Breast epithelium (tissue), 4 donors: ENCODE measurements at regions not wholly inside any gene's neighbourhood (a gene's known extent, or its start where the extent isn't known, plus 50 kb on each side); places are given as distances from the start of the nearest gene placed in this dataset.
A peak's percentile ranks its signal among the peaks of the same experiment; 100 is the strongest.
"Not testable (repeated sequence)": the region's sequence is repeated elsewhere in the genome, so short reads cannot be mapped to it uniquely, and the experiment has no call there.

Source experiments
- DNase-seq, 2 donors: peaks; one replicate each; pipeline ENCODE4 v3.0.0-alpha.2; 2019; ENCODE audit warnings: low spot score in 2 of 2
- H3K27ac ChIP-seq, 2 donors: fragments of 200-600 bp; sonication (generic) in 1 of 2; one replicate each; pipeline ENCODE4 v1.5.1; 2016 to 2019; ENCODE audit warnings: mild to moderate bottlenecking in 1 of 2
- H3K27me3 ChIP-seq, 2 donors: fragments of 200-600 bp; sonication (generic) in 1 of 2; one replicate each; pipeline versions ENCODE4 v1.5.1 to v1.6.0; 2017 to 2019; ENCODE audit warnings: control low read depth in 1 of 2, mild to moderate bottlenecking in 1 of 2
- H3K36me3 ChIP-seq: fragments of 200-600 bp; one replicate; pipeline ENCODE4 v1.5.1; 2019
- H3K4me1 ChIP-seq, 2 donors: fragments of 200-600 bp; sonication (generic); one replicate each; pipeline ENCODE4 v1.5.1; 2016 to 2019; ENCODE audit warnings: control low read depth in 1 of 2
- H3K4me3 ChIP-seq, 3 donors: fragments of 200-600 bp; sonication (generic); 1 replicate in 2 of 3; 2 replicates in 1 of 3; pipeline ENCODE4 v1.5.1; 2016 to 2019; ENCODE audit warnings: mild to moderate bottlenecking in 3 of 3, moderate library complexity in 2 of 3
- H3K9me3 ChIP-seq, 2 donors: fragments of 200-600 bp; sonication (generic) in 1 of 2; one replicate each; pipeline ENCODE4 v1.5.1; 2016 to 2019; ENCODE audit warnings: control low read depth in 1 of 2
- POLR2A ChIP-seq: fragments of 450-650 bp; IDR thresholded peaks from one replicate; pipeline ENCODE4 v1.6.1; 2016; ENCODE audit warnings: antibody characterized with exemption, mild to moderate bottlenecking, moderate library complexity
- POLR2AphosphoS5 ChIP-seq, 3 donors: sonication (generic); formaldehyde crosslinking; IDR thresholded peaks; one replicate each; pipeline ENCODE4 v1.6.1; 2017; ENCODE audit warnings: antibody characterized with exemption in 3 of 3
- intact Hi-C: fragments of 100-400 bp; cut with DNase I; formaldehyde crosslinking; loops from one replicate; pipeline ENCODE4 v1.15.1; 2023; ENCODE audit warnings: low total_unique reads
- TF ChIP-seq, protein P1 (sequence below), 3 donors: fragments of 450-650 bp; IDR thresholded peaks; one replicate each; pipeline ENCODE4 v1.5.1; 2016 to 2017; ENCODE audit warnings: antibody characterized with exemption in 3 of 3, mild to moderate bottlenecking in 3 of 3, moderate library complexity in 3 of 3

GRCh38 chr12:88814779-88815178 is 234.5 kb upstream of the KITLG start:
- no peaks in the 10 kb centered on the region for H3K36me3 ChIP-seq
- intact Hi-C loops = no loop called here
- no peak overlapping the region for H3K4me3 ChIP-seq
- TF ChIP-seq POLR2AphosphoS5 (IDR thresholded peaks at IDR 0.05) = no peak
- no peak for TF ChIP-seq POLR2A
- TF ChIP-seq, protein P1, sequence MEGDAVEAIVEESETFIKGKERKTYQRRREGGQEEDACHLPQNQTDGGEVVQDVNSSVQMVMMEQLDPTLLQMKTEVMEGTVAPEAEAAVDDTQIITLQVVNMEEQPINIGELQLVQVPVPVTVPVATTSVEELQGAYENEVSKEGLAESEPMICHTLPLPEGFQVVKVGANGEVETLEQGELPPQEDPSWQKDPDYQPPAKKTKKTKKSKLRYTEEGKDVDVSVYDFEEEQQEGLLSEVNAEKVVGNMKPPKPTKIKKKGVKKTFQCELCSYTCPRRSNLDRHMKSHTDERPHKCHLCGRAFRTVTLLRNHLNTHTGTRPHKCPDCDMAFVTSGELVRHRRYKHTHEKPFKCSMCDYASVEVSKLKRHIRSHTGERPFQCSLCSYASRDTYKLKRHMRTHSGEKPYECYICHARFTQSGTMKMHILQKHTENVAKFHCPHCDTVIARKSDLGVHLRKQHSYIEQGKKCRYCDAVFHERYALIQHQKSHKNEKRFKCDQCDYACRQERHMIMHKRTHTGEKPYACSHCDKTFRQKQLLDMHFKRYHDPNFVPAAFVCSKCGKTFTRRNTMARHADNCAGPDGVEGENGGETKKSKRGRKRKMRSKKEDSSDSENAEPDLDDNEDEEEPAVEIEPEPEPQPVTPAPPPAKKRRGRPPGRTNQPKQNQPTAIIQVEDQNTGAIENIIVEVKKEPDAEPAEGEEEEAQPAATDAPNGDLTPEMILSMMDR (IDR thresholded peaks at IDR 0.05) = no peak
- no peak for DNase-seq
- H3K27me3 ChIP-seq = no peaks in the 10 kb centered on the region
- no peaks in the 10 kb centered on the region for H3K9me3 ChIP-seq
- no peak overlapping the region for H3K27ac ChIP-seq
- peaks cover 0 to 7% of the 10 kb centered on the region in 2 donors for H3K4me1 ChIP-seq

DNA sequence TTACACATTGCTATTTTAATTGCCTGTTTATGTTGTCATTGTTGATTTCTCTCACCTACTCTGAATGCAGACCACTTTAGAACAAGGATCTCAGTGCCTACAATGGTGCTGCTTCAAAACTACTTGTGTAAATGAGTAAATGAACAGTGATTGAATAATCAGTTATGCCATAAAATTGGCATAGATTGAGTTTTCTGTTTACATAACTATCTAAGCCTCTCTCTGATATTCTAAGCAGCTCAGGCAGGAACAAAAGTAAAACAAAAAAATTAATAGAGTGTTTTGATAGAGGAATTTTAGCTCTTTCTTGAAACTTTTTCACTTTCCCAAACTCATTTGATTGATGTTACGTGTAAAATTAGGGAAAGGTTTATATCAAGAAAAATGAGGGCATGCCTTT is 232.3 kb upstream of the KITLG start:
- no peak for DNase-seq
- Histone ChIP-seq H3K36me3 (no peaks in the 10 kb centered on the region), H3K9me3 (no peaks in the 10 kb centered on the region), H3K4me1 (peaks cover 0 to 7% of the 10 kb centered on the region in 2 donors), H3K4me3 (no peak overlapping the region), H3K27ac (no peak overlapping the region), H3K27me3 (no peaks in the 10 kb centered on the region)
- no peak for TF ChIP-seq POLR2A
- no peak for TF ChIP-seq POLR2AphosphoS5 (IDR thresholded peaks at IDR 0.05)
- TF ChIP-seq, protein P1 (IDR thresholded peaks at IDR 0.05) = no peak
- intact Hi-C loops = no loop called here

- Histone ChIP-seq H3K9me3 (no peaks in the 10 kb centered on the region), H3K27ac (no peak overlapping the region), H3K27me3 (no peaks in the 10 kb centered on the region), H3K4me3 (no peak overlapping the region), H3K36me3 (no peaks in the 10 kb centered on the region), H3K4me1 (no peaks in the 10 kb centered on the region)
- no peak for DNase-seq
- intact Hi-C loops = no loop called here
- TF ChIP-seq POLR2A (no peak), POLR2AphosphoS5 (IDR thresholded peaks at IDR 0.05) (no peak)
- TF ChIP-seq, protein P1 (IDR thresholded peaks at IDR 0.05) = no peak
Measured at GRCh38 chr12:88810806-88811205, 230.5 kb upstream of the KITLG start.

DNA sequence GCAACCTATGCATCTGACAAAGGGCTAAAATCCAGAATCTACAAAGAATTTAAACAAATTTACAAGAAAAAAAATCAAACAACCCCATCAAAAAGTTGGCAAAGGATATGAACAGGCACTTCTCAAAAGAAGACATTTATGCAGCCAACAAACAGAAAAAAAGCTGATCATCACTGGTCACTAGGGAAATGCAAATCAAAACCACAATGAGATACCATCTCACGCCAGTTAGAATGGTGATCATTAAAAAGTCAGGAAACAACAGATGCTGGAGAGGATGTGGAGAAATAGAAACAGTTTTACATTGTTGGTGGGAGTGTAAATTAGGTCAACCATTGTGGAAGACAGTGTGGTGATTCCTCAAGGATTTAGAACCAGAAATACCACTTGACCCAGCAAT is 229.6 kb upstream of the KITLG start:
- H3K36me3 ChIP-seq, H3K4me1 ChIP-seq, intact Hi-C loops, H3K4me3 ChIP-seq, H3K27me3 ChIP-seq, H3K9me3 ChIP-seq, DNase-seq, H3K27ac ChIP-seq: not testable (repeated sequence)

GRCh38 chr12:88805692-88806091 is 225.4 kb upstream of the KITLG start:
- intact Hi-C loops = no loop called here
- Histone ChIP-seq H3K9me3 (no peaks in the 10 kb centered on the region), H3K27ac (peak overlapping the region; percentile 49 to 77), H3K4me3 (no peak overlapping the region), H3K4me1 (no peaks in the 10 kb centered on the region), H3K36me3 (no peaks in the 10 kb centered on the region), H3K27me3 (no peaks in the 10 kb centered on the region)
- no peak for DNase-seq
- TF ChIP-seq POLR2A (no peak), POLR2AphosphoS5 (IDR thresholded peaks at IDR 0.05) (no peak)
- TF ChIP-seq, protein P1 (IDR thresholded peaks at IDR 0.05) = no peak

DNA sequence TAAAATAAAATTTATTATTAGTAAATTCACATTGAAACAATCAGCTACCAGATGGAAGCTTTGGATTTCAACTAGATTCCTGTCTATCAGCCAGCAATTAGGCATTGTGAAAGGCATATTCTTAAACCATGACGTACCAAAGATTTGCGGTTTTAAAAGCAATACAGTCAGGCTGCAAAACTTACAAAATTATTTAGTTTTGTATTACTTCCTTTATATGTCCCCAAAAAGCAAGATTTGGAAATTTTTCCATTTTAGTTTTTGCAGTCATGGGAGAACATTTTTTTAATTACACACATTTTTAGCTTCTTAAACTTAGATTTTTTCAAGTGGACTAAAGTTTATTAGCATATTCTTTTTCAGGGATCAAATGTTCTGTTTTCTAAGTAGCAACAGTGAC is 225.0 kb upstream of the KITLG start:
- intact Hi-C loops = no loop called here
- DNase-seq = no peak
- Histone ChIP-seq H3K36me3 (no peaks in the 10 kb centered on the region), H3K27ac (peak overlapping the region in 1 of 2 donors; percentile 77), H3K4me1 (no peaks in the 10 kb centered on the region), H3K9me3 (no peaks in the 10 kb centered on the region), H3K27me3 (no peaks in the 10 kb centered on the region), H3K4me3 (no peak overlapping the region)
- TF ChIP-seq, protein P1 (IDR thresholded peaks at IDR 0.05) = no peak
- TF ChIP-seq POLR2AphosphoS5 (IDR thresholded peaks at IDR 0.05) (no peak), POLR2A (no peak)
